Stimulated activated memory B cell treated with anti-CD40 and anti-IgM and Interleukin-4, amounts not matched to agents 10 μg/mL and 1 μg/mL and 100 μg/mL, for 72 hours (primary cell): ENCODE measurements at regions not wholly inside any gene's neighbourhood (a gene's known extent, or its start where the extent isn't known, plus 50 kb on each side); places are given as distances from the start of the nearest gene placed in this dataset.
A peak's percentile ranks its signal among the peaks of the same experiment; 100 is the strongest.

Experiments
- ATAC-seq: fragments of 150-1000 bp; cut with Tn5 transposase; 2 replicates; pipeline ENCODE4 v1.10.0; 2021
- H3K27ac Mint-ChIP-seq: one replicate; pipeline ENCODE4 v1.8.0; 2022; ENCODE audit warnings: mild to moderate bottlenecking, mixed read lengths
- H3K27me3 Mint-ChIP-seq: one replicate; pipeline ENCODE4 v1.8.0; 2022; ENCODE audit warnings: mixed read lengths
- H3K36me3 Mint-ChIP-seq: one replicate; pipeline ENCODE4 v1.8.0; 2022; ENCODE audit warnings: mixed read lengths
- H3K4me1 Mint-ChIP-seq: one replicate; pipeline ENCODE4 v1.8.0; 2022; ENCODE audit warnings: mixed read lengths
- H3K4me3 Mint-ChIP-seq: one replicate; pipeline ENCODE4 v1.8.0; 2022; ENCODE audit warnings: mild to moderate bottlenecking, moderate library complexity, mixed read lengths
- H3K9me3 Mint-ChIP-seq: one replicate; pipeline ENCODE4 v1.8.0; 2022; ENCODE audit warnings: mixed read lengths

- Mint-ChIP-seq H3K27ac (no peak overlapping the region), H3K27me3 (peaks cover 12% of the 10 kb centered on the region), H3K4me3 (no peak overlapping the region), H3K36me3 (no peaks in the 10 kb centered on the region), H3K4me1 (peaks cover 22% of the 10 kb centered on the region), H3K9me3 (peaks cover 3% of the 10 kb centered on the region)
- ATAC-seq, result no peak
Observed at GRCh38 chrX:9164086-9164485, 130.2 kb upstream of the FAM9B start.

- H3K27me3 Mint-ChIP-seq, result peaks cover 12% of the 10 kb centered on the region
- ATAC-seq, result no peak
- H3K36me3 Mint-ChIP-seq, result no peaks in the 10 kb centered on the region
- peaks cover 22% of the 10 kb centered on the region for H3K4me1 Mint-ChIP-seq
- peak overlapping the region; percentile 58 for H3K27ac Mint-ChIP-seq
- no peak overlapping the region for H3K4me3 Mint-ChIP-seq
- H3K9me3 Mint-ChIP-seq, result peaks cover 3% of the 10 kb centered on the region
Observed at GRCh38 chrX:9164533-9165426, 130.9 kb upstream of the FAM9B start.

GRCh38 chrX:9166584-9166944, 132.6 kb upstream of the FAM9B start:
- no peak for ATAC-seq
- peaks cover under 1% of the 10 kb centered on the region for H3K27me3 Mint-ChIP-seq
- H3K27ac Mint-ChIP-seq, result no peak overlapping the region
- peaks cover 22% of the 10 kb centered on the region for H3K4me1 Mint-ChIP-seq
- peaks cover 3% of the 10 kb centered on the region for H3K9me3 Mint-ChIP-seq
- no peaks in the 10 kb centered on the region for H3K36me3 Mint-ChIP-seq
- H3K4me3 Mint-ChIP-seq, result no peak overlapping the region

DNA sequence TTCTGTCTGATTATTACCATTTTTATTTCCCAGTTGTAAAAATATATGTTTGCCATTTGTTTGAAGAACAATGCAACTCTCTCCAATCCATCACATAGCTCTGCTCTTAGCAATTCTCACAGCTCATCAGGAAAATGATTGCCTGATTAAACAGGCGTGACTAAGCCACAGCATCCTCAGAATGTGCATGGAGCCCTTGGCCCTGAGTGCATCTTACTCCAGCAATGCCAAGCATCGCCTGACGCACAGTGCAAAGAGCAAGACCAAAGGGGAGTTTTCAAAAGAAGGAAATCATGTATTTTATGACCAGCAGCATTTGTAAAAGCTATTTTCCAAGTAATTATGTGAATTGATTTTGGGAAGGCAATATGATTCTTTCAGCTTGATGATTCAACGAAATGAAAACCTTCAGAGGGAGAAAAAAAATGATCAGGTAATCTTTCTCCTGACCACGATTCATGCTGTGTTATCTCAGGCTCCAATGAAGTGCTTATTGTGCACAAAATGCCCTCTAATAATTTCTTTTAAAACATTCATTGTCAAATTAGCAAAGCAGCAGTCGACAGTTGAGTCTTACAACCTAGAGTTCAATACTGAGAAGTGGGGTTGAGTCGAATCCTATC, 138.0 kb upstream of the FAM9B start:
- Mint-ChIP-seq H3K4me1 (no peaks in the 10 kb centered on the region), H3K27me3 (no peaks in the 10 kb centered on the region), H3K27ac (no peak overlapping the region), H3K9me3 (no peaks in the 10 kb centered on the region), H3K4me3 (no peak overlapping the region), H3K36me3 (no peaks in the 10 kb centered on the region)
- no peak for ATAC-seq

DNA sequence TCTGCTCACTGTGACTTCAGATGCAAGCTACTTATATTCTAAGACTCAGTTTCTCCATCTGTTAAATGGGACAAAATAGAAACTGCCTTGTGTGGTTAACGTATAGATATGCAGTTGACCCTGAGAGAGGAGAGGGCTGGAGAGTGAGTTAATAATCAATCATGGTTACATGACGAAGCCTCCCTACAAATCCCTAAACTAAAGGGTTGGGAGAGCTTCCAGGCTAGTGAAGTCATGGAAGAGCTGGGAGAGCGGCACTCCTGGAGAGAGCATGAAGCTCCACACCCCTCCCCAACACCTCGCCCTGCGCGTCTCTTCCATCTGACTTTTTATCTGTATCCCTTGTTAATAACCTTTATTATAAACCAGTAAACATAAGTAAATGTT, 138.5 kb upstream of the FAM9B start:
- Mint-ChIP-seq H3K27ac (no peak overlapping the region), H3K4me1 (no peaks in the 10 kb centered on the region), H3K36me3 (no peaks in the 10 kb centered on the region), H3K4me3 (no peak overlapping the region), H3K27me3 (no peaks in the 10 kb centered on the region), H3K9me3 (no peaks in the 10 kb centered on the region)
- no peak for ATAC-seq

DNA sequence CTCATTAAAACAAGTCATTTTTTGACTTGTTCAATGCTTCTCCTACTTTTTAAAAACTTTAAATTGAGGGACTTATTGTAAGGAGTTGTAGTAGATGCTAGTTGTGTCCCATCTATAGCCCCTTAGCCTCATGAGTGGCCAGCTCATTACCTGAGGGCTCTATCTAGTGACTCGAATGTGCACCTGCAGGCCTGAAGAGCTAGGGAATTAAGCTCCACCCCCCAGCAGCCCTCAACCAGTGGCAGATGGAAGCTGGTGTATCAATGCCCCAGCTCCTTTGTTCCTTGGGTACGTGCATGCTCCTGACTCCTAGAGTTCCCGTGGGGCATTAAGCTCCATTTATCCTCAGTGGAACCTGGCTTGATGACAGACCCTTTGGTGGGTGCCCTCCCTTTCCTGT, 146.7 kb upstream of the FAM9B start:
- Mint-ChIP-seq H3K27me3 (no peaks in the 10 kb centered on the region), H3K4me3 (no peak overlapping the region), H3K36me3 (no peaks in the 10 kb centered on the region), H3K9me3 (peaks cover 4% of the 10 kb centered on the region), H3K4me1 (no peaks in the 10 kb centered on the region), H3K27ac (no peak overlapping the region)
- no peak for ATAC-seq

DNA sequence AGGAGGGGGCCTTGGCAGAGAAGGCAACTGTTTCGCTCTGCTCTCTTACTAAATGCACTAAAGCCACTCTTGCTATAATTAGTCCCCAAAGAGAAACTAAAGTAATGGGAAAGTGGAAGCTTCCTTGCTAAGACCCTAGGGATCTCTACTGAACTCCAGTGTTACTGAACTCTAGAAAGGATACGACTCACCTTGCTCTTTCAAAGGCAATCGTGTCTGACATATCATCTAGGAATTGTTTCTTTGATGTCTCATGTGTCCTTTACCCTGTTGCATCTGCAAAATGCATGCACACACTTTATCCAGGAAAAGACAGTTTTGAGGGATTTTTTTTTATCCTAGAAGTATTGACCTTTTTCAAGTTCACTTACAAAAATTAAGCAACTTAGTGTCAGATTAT, 148.1 kb upstream of the FAM9B start:
- Mint-ChIP-seq H3K27ac (no peak overlapping the region), H3K4me3 (no peak overlapping the region), H3K27me3 (no peaks in the 10 kb centered on the region), H3K36me3 (no peaks in the 10 kb centered on the region), H3K4me1 (no peaks in the 10 kb centered on the region), H3K9me3 (peaks cover 4% of the 10 kb centered on the region)
- ATAC-seq, result no peak

- no peak overlapping the region for H3K4me3 Mint-ChIP-seq
- ATAC-seq, result no peak
Observed at GRCh38 chrX:9183481-9183880, 149.6 kb upstream of the FAM9B start.

GRCh38 chrX:9184211-9184610, 150.3 kb upstream of the FAM9B start:
- Mint-ChIP-seq H3K36me3 (no peaks in the 10 kb centered on the region), H3K9me3 (peaks cover under 1% of the 10 kb centered on the region), H3K4me3 (no peak overlapping the region), H3K27me3 (no peaks in the 10 kb centered on the region), H3K4me1 (no peaks in the 10 kb centered on the region), H3K27ac (no peak overlapping the region)
- ATAC-seq, result no peak

More at GRCh38 chrX:9183481-9183880, 149.6 kb upstream of the FAM9B start:
- Mint-ChIP-seq H3K9me3 (peaks cover 4% of the 10 kb centered on the region), H3K27me3 (no peaks in the 10 kb centered on the region), H3K4me1 (no peaks in the 10 kb centered on the region), H3K27ac (no peak overlapping the region), H3K36me3 (no peaks in the 10 kb centered on the region)

DNA sequence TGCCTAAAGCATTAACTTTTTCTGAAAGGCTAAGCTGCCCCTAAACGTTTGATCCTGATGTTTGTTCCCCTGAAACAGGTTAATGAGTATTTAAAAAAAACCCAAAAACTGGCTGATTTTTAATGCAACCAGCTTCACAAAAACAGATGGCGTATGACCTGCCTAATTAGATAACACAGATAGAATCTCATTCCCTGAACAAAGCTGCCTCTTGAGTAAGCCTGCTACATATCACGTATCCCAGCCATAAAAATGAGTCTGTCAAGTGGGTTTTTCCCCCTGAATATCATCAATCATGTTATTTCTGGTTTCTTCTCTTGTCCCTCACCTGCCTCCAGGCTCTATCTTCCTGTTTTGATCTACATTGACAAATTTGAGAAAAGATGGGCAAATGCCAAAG, 154.2 kb upstream of the FAM9B start:
- Mint-ChIP-seq H3K36me3 (no peaks in the 10 kb centered on the region), H3K4me3 (no peak overlapping the region), H3K27me3 (no peaks in the 10 kb centered on the region), H3K27ac (no peak overlapping the region), H3K9me3 (no peaks in the 10 kb centered on the region), H3K4me1 (no peaks in the 10 kb centered on the region)
- no peak for ATAC-seq

GRCh38 chrX:9189286-9189685, 155.4 kb upstream of the FAM9B start:
- Mint-ChIP-seq H3K9me3 (no peaks in the 10 kb centered on the region), H3K27me3 (no peaks in the 10 kb centered on the region), H3K36me3 (no peaks in the 10 kb centered on the region), H3K4me3 (no peak overlapping the region), H3K27ac (no peak overlapping the region), H3K4me1 (no peaks in the 10 kb centered on the region)
- ATAC-seq, result no peak

GRCh38 chrX:9191392-9191791, 157.5 kb upstream of the FAM9B start:
- no peaks in the 10 kb centered on the region for H3K9me3 Mint-ChIP-seq
- no peaks in the 10 kb centered on the region for H3K4me1 Mint-ChIP-seq
- H3K4me3 Mint-ChIP-seq, result no peak overlapping the region
- H3K27me3 Mint-ChIP-seq, result no peaks in the 10 kb centered on the region
- H3K27ac Mint-ChIP-seq, result no peak overlapping the region
- ATAC-seq, result no peak
- no peaks in the 10 kb centered on the region for H3K36me3 Mint-ChIP-seq

GRCh38 chrX:9195199-9195880, 161.4 kb upstream of the FAM9B start:
- H3K4me3 Mint-ChIP-seq, result no peak overlapping the region
- H3K27me3 Mint-ChIP-seq, result no peaks in the 10 kb centered on the region
- no peak overlapping the region for H3K27ac Mint-ChIP-seq
- H3K9me3 Mint-ChIP-seq, result no peaks in the 10 kb centered on the region
- peaks cover 16% of the 10 kb centered on the region for H3K4me1 Mint-ChIP-seq
- no peak for ATAC-seq
- no peaks in the 10 kb centered on the region for H3K36me3 Mint-ChIP-seq

DNA sequence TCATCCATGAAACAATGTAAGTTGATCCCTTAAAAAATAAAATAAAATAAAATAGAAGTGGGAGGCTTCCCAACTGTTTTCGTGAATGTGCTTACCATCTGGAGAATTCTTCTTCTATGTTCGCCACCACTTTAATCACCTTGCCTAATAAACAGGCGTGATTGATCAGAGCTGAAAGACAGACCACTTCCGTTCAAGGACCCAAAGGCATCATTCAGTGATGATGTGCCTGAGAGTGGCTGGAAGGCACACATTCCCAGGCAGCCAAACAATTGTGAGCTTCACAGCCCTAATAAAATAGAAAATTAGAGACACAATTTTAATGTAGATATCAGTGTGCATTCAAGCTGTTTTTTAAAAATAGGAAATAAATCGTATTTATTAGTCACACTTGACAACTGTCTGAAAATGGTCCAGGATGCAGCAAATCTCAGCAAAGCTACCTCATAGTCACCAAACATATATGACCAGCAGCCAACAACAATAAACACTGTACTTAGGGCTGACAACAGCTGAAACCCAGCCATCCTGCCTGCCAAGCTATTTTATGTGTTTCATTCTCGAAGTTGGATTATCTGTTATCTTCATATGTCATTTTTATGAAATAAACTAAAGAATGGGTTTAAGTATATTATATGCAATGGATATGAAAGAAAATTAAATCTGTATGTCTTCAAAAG, 163.2 kb upstream of the FAM9B start:
- Mint-ChIP-seq H3K27me3 (no peaks in the 10 kb centered on the region), H3K4me3 (no peak overlapping the region), H3K4me1 (peaks cover 16% of the 10 kb centered on the region), H3K27ac (no peak overlapping the region), H3K9me3 (no peaks in the 10 kb centered on the region), H3K36me3 (no peaks in the 10 kb centered on the region)
- no peak for ATAC-seq

- Mint-ChIP-seq H3K9me3 (no peaks in the 10 kb centered on the region), H3K27me3 (no peaks in the 10 kb centered on the region), H3K4me3 (no peak overlapping the region), H3K36me3 (no peaks in the 10 kb centered on the region), H3K27ac (no peak overlapping the region), H3K4me1 (peaks cover 1% of the 10 kb centered on the region)
- no peak for ATAC-seq
Observed at GRCh38 chrX:9204560-9204959, 170.6 kb upstream of the FAM9B start.
